Thoracic aorta (tissue), 2 donors: ENCODE measurements at regions not wholly inside any gene's neighbourhood (a gene's known extent, or its start where the extent isn't known, plus 50 kb on each side); places are given as distances from the start of the nearest gene placed in this dataset.

ENCODE experiments used
- ATAC-seq: fragments of 150-250 bp; one replicate; pipeline ENCODE4 v1.8.0; 2017; ENCODE audit warnings: low read depth; ENCODE audit not compliant: insufficient number of reproducible peaks, low FRiP score
- DNase-seq: peaks from one replicate; pipeline ENCODE4 v3.0.0-alpha.2; 2020; ENCODE audit warnings: low spot score
- H3K27ac ChIP-seq, 2 donors: fragments of 200-600 bp; sonication (generic); 1 replicate in 1 of 2; 2 replicates in 1 of 2; pipeline ENCODE4 v1.5.1; 2016; ENCODE audit warnings: mild to moderate bottlenecking in 2 of 2, moderate library complexity in 2 of 2
- H3K27me3 ChIP-seq: fragments of 200-600 bp; sonication (generic); replicated peaks from 2 replicates; pipeline ENCODE4 v1.6.0; 2016; ENCODE audit warnings: mild to moderate bottlenecking; ENCODE audit not compliant: insufficient read depth
- H3K36me3 ChIP-seq: fragments of 200-600 bp; sonication (generic); one replicate; pipeline ENCODE4 v1.5.1; 2016
- H3K4me1 ChIP-seq, 2 donors: fragments of 200-600 bp; sonication (generic); 1 replicate in 1 of 2; 2 replicates in 1 of 2; pipeline versions ENCODE4 v1.5.1 to v1.6.0; 2016; ENCODE audit warnings: low read depth in 2 of 2, mild to moderate bottlenecking in 1 of 2; ENCODE audit not compliant: control insufficient read depth in 1 of 2
- H3K4me3 ChIP-seq: fragments of 200-600 bp; sonication (generic); 2 replicates; pipeline ENCODE4 v1.5.1; 2016; ENCODE audit warnings: mild to moderate bottlenecking
- H3K9me3 ChIP-seq: fragments of 200-600 bp; sonication (generic); 2 replicates; pipeline ENCODE4 v1.5.1; 2016
- TF ChIP-seq, protein P1 (sequence below): fragments of 200-600 bp; sonication (generic); IDR thresholded peaks from one replicate; pipeline ENCODE4 v1.5.1; 2019; ENCODE audit warnings: antibody characterized with exemption

DNA sequence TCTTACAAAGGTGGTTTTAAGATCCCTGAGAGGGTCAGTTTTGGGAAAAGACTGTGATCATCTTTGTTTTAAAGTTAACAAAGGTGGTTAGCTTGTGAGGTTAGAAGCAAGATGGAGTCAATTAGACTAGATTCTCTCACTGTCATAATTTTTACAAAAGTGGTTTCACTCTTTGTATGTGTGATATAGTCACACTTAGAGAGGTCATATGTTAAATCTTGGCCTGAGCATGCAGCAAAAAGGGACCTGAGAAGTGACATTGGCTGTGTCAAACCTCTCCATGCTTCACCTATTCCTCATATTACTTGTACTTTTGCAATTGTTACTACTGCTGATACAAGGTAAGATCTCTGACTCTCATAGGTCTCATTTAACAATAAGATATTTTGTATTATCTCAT lies 368.0 kb downstream of the TBC1D32 start:
- H3K27me3 ChIP-seq, result no peaks in the 10 kb centered on the region
- H3K9me3 ChIP-seq, result no peaks in the 10 kb centered on the region
- no peak overlapping the region for H3K4me3 ChIP-seq
- H3K4me1 ChIP-seq, result no peaks in the 10 kb centered on the region
- TF ChIP-seq, protein P1, sequence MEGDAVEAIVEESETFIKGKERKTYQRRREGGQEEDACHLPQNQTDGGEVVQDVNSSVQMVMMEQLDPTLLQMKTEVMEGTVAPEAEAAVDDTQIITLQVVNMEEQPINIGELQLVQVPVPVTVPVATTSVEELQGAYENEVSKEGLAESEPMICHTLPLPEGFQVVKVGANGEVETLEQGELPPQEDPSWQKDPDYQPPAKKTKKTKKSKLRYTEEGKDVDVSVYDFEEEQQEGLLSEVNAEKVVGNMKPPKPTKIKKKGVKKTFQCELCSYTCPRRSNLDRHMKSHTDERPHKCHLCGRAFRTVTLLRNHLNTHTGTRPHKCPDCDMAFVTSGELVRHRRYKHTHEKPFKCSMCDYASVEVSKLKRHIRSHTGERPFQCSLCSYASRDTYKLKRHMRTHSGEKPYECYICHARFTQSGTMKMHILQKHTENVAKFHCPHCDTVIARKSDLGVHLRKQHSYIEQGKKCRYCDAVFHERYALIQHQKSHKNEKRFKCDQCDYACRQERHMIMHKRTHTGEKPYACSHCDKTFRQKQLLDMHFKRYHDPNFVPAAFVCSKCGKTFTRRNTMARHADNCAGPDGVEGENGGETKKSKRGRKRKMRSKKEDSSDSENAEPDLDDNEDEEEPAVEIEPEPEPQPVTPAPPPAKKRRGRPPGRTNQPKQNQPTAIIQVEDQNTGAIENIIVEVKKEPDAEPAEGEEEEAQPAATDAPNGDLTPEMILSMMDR, result no peak
- DNase-seq (no peak), ATAC-seq (no peak)
- no peak overlapping the region for H3K27ac ChIP-seq
- H3K36me3 ChIP-seq, result no peaks in the 10 kb centered on the region

DNA sequence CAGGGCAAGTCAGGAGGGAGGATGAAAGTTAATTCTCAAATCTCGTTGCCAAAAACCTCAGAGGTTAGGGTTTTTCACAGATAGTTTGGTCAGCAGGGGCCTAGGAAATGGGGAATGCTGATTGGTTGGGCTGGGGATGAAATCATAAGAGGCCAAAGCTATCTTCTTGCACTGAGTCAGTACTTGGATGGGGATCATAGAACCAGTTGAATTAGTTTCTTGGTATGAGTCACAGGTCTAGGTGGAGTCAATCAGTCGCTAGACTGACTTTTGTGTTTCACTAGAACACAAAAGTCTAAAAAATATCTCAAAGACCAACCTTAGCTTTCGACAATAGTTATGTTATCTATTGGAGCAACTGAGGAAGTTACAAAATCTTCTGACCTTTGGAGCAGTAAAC lies 368.5 kb downstream of the TBC1D32 start:
- Histone ChIP-seq H3K27ac (no peak overlapping the region), H3K4me3 (no peak overlapping the region), H3K27me3 (no peaks in the 10 kb centered on the region), H3K4me1 (no peaks in the 10 kb centered on the region), H3K9me3 (no peaks in the 10 kb centered on the region), H3K36me3 (no peaks in the 10 kb centered on the region)
- DNase-seq (no peak), ATAC-seq (no peak)
- TF ChIP-seq, protein P1, result no peak

DNA sequence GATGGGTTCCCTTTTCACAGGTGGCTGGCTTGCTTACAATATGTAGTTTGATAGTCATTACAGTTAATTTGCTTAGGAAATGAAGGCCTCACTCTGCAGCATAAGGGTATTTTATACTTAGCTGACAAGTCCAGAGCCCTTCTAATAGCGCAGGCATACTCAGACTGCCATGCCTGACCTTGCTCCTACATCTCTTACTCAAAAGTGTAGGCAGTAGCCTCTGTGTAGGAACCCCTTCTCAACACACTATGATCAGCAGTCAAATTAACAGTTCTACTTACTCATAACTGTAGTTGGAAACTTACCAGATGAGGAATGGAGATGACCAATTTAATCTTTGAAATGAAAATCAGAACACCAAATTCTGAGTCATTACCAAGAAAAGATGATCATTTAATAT lies 373.5 kb downstream of the TBC1D32 start:
- DNase-seq (no peak), ATAC-seq (no peak)
- H3K36me3 ChIP-seq, result no peaks in the 10 kb centered on the region
- no peak overlapping the region for H3K27ac ChIP-seq
- H3K4me1 ChIP-seq, result no peaks in the 10 kb centered on the region
- H3K4me3 ChIP-seq, result no peak overlapping the region
- TF ChIP-seq, protein P1, result no peak
- no peaks in the 10 kb centered on the region for H3K9me3 ChIP-seq
- no peaks in the 10 kb centered on the region for H3K27me3 ChIP-seq

DNA sequence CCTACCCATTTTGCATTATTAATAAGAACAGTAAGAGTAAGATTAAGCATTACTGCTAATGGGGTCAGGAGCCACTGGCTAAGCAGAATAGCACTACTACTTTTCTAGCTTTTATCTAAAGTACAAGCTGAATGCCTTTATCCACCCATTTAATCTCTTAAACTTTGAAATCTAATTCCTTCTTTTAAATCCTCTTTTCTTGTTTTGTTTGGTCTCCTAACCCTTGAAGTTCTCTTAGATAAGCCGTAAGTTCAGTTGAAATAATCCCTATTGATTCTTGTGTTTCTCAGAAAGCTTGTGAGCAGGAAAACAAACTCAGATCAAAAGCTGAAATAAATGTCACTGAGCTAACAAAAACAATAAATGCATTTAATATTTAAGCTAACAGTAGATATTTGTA lies 380.2 kb downstream of the TBC1D32 start:
- no peak for DNase-seq
- H3K9me3 ChIP-seq, result no peaks in the 10 kb centered on the region
- H3K36me3 ChIP-seq, result no peaks in the 10 kb centered on the region
- TF ChIP-seq, protein P1, result no peak
- no peaks in the 10 kb centered on the region for H3K4me1 ChIP-seq
- H3K27me3 ChIP-seq, result no peaks in the 10 kb centered on the region
- H3K27ac ChIP-seq, result no peak overlapping the region
- no peak overlapping the region for H3K4me3 ChIP-seq
- no peak for ATAC-seq

DNA sequence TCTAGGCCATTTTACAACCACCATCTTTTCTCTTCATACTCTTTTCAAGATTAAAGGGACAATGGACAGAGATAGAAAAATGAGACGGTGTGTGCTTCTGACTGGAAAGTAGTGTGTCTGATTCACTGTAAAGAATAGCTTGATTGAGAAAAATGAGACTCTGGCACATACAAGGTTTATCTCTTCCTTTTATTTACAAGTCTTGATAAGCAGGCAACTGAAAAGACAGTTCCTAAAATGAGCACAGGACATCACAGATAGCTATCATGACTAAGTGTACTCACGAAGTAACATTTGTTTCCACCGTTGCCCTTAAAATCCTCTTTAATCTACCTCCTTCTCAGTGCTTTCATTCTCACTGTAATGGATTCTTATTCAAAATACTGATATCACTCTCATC lies 383.0 kb downstream of the TBC1D32 start:
- H3K4me3 ChIP-seq, result no peak overlapping the region
- ATAC-seq (no peak), DNase-seq (no peak)
- no peaks in the 10 kb centered on the region for H3K4me1 ChIP-seq
- H3K9me3 ChIP-seq, result no peaks in the 10 kb centered on the region
- H3K27me3 ChIP-seq, result no peaks in the 10 kb centered on the region
- no peaks in the 10 kb centered on the region for H3K36me3 ChIP-seq
- TF ChIP-seq, protein P1, result no peak
- H3K27ac ChIP-seq, result no peak overlapping the region
